ENCODE measurements at regions not wholly inside any gene's neighbourhood (a gene's known extent, or its start where the extent isn't known, plus 50 kb on each side); places are given as distances from the start of the nearest gene placed in this dataset.

- no peak for TF ChIP-seq CTCF (conservative IDR thresholded peaks at IDR 0.05; ENCODE audit: low read depth, low read length)
Observed at GRCh38 chr5:133873449-133873848, 95.0 kb downstream of the C5orf15 start.

GRCh38 chr5:133870661-133871060 lies 97.8 kb downstream of the C5orf15 start:
- no peak for TF ChIP-seq CTCF (conservative IDR thresholded peaks at IDR 0.05; ENCODE audit: low read depth, low read length)
- H3K4me3 ChIP-seq (ENCODE audit: low read length) = no peak overlapping the region
- peak; percentile 84 for DNase-seq (ENCODE audit: low read depth)

More at GRCh38 chr5:133873449-133873848, 95.0 kb downstream of the C5orf15 start:
- H3K4me3 ChIP-seq (ENCODE audit: low read length) = no peak overlapping the region
- no peak for DNase-seq (ENCODE audit: low read depth)

GRCh38 chr5:133869519-133870335 lies 98.7 kb downstream of the C5orf15 start:
- DNase-seq (ENCODE audit: low read depth) = no peak
- H3K4me3 ChIP-seq (ENCODE audit: low read length) = no peak overlapping the region
- no peak for TF ChIP-seq CTCF (conservative IDR thresholded peaks at IDR 0.05; ENCODE audit: low read depth, low read length)

- peak; percentile 81 for TF ChIP-seq CTCF (conservative IDR thresholded peaks at IDR 0.05; ENCODE audit: low read depth, low read length)
- peak; percentile 18 for DNase-seq (ENCODE audit: low read depth)
- no peak overlapping the region for H3K4me3 ChIP-seq (ENCODE audit: low read length)
Observed at GRCh38 chr5:133868946-133869518, 99.4 kb downstream of the C5orf15 start.

GRCh38 chr5:133867851-133868545 lies 100.4 kb downstream of the C5orf15 start:
- no peak overlapping the region for H3K4me3 ChIP-seq (ENCODE audit: low read length)
- no peak for DNase-seq (ENCODE audit: low read depth)
- TF ChIP-seq CTCF (conservative IDR thresholded peaks at IDR 0.05; ENCODE audit: low read depth, low read length) = no peak

- DNase-seq (ENCODE audit: low read depth) = no peak
- H3K4me3 ChIP-seq (ENCODE audit: low read length) = no peak overlapping the region
- TF ChIP-seq CTCF (conservative IDR thresholded peaks at IDR 0.05; ENCODE audit: low read depth, low read length) = no peak
Observed at GRCh38 chr5:133867341-133867740, 101.1 kb downstream of the C5orf15 start.
